C4-2B (cell line): ENCODE measurements at regions not wholly inside any gene's neighbourhood (a gene's known extent, or its start where the extent isn't known, plus 50 kb on each side); places are given as distances from the start of the nearest gene placed in this dataset.

Source experiments
- CTCF ChIP-seq: fragments of 450-650 bp; conservative IDR thresholded peaks from 2 replicates; pipeline ENCODE4 v1.5.1; 2017; ENCODE audit warnings: mild to moderate bottlenecking
- ZFX ChIP-seq: fragments of 450-650 bp; IDR thresholded peaks from 2 replicates; pipeline ENCODE4 v1.6.1; 2017

GRCh38 chr2:60023256-60023985 lies 530.0 kb downstream of the BCL11A start:
- TF ChIP-seq CTCF (no peak), ZFX (no peak)
